ENCODE measurements at regions not wholly inside any gene's neighbourhood (a gene's known extent, or its start where the extent isn't known, plus 50 kb on each side); places are given as distances from the start of the nearest gene placed in this dataset.

DNA sequence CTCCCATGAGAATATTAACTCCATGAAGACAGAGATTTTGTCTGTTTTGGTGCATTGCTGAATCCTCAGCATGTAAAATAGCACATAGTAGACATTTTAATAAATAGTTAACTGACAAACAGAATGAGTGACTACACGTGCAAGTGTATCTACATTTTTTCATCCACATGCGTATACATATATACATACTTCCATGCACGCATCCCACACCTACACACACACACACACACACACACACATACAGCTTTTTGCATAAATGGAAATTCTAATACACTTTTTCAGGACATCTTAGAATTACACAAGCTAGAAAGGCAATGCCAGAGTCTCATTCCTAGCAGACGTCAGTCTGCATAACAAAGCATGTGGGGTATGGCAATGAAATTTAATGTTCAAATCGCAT is 139.7 kb upstream of the LRFN2 start:
- no peak for DNase-seq (ENCODE audit: low read depth in 1 of 2, low spot score in 1 of 2)

DNA sequence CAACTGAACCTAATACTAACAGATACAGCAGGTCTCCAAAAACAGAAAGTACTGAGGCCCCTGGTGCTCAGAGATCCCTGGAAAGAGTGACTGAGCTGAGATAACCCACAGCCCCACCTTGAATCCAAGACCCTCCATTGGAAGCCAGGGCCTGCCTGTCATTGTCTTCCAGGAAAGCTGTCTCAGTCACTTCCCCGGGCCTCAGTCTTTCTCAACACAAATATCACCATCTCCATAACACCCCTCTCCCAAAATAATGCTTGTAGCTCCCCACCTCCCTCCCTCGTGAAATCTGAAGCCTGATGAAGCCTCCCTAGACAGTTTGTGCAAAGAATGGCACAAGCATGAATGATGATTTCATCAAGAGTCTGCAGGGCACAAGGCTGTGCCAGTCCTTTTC is 138.2 kb upstream of the LRFN2 start:
- DNase-seq (ENCODE audit: low read depth in 1 of 2, low spot score in 1 of 2) = no peak

DNA sequence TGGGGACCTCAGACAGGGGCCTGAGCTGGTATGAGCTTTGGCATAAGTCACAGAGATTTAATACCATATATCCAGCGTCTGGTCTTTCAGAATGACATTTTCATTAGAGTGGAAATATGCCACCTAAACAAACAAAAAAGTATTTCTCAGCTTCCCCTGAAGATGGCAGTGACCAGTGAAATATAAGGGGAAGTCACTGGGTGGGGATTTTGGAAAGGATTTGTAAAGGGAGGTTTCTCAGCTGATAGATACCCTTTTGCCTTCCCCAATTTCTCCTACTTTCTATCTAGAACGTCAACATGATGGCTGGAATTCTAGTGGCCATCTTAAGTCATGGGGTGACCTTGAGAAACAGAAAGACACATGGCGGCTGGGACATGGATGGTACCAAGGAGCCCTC is 137.7 kb upstream of the LRFN2 start:
- no peak for DNase-seq (ENCODE audit: low read depth in 1 of 2, low spot score in 1 of 2)

DNA sequence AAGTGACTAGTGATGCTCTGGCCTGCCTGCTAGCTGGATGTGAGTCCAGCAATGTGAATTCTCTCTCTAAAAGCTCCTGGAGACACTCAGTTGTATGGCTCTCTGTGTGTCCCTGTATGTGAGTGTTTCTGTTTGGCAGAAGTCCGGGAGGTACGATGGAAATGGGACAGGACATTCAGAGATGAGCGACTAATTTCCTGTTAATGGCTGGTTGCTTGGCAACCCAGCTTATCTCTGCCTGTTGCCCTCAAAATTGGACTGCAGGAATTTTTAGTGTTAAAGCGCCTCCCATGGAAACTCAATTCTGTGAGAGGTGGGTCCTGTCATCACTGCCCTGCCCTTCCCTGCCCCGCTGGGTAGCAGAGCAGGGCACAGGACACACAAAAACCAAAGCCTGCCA is 136.8 kb upstream of the LRFN2 start:
- DNase-seq (ENCODE audit: low read depth in 1 of 2, low spot score in 1 of 2) = no peak

DNA sequence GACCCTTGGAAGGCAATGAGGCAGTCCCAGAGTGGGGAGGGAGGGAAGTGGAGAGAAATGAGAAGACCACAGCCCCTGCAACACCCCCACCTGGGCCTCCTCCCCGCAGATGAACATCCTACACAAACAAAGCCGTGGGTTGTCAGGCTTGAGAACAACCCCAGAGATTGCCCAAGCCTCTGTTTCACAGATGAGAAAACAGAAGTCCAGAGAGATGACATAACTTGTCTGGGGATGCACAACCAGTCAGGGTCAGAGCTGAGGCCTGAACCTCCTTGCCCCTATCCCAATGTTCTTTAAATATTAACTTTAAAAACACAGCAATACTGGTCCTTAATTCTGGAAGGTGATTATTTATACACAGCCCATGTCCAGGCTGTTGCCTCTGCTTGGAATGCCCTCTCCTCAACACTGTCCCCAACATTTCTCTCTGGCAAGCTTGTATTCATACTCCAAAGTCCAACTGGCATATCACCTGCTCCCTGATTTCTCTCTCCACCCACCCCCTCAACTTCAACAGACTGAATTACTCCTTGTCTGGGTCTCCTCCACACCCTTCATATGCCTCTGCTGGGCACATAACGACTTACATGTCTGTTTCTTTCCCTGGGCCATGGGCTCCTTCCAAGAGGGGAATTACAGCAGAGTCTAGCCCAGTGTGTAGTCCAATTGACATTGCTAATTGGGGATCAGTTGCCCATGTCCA is 135.5 kb upstream of the LRFN2 start:
- no peak for DNase-seq (ENCODE audit: low read depth in 1 of 2, low spot score in 1 of 2)

DNA sequence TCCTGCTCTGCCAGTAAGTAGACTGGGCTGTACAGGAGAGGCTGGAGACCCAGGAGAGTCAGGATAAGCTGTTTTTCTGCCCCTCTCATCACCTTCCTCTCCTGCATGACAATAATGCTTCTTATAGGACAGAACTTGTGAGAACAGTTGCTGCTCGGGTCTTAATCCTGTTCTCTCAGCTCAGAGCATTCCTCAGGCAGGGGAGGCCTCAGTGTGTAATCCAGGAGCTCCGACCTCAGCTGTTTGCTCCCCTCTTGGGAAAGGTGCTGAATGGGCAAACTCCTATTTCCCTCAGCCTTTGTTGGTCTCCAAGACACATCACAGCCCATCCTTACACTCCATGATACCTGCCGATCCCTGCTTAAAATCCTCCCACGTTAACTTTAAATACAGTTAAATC is 134.9 kb upstream of the LRFN2 start:
- no peak for DNase-seq (ENCODE audit: low read depth in 1 of 2, low spot score in 1 of 2)

DNA sequence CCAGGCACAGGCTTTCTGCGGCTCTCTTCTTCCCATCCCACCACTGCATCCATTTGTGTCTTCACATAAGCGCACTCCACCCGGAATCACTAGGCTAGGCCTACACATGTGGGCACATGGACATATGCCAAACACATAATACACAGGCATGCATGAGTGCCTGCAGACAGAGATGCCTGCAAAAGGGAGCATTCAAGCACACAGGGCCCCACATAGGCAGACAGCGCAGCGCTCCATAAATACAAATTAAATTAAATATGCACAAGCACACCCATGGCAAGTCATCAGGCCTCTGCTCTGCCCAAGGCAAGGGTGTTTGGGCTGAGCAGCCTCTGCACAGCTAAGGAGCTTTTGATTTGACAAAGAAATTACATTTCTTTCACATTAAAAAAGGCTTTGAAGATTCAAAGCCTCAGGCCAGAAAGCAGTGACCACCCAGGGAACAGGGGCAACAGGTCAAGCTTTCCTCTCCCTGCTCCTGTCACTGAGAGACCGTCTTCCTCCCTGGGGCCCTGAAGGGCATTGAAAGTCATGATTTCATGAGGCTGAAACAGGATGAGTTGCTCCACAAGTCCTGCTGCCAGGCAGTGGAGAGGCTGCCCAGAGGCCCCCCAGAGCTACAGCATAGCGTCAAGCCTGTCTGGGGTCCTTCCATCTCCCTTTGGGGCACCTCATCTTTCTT is 134.2 kb upstream of the LRFN2 start:
- no peak for DNase-seq (ENCODE audit: low read depth in 1 of 2, low spot score in 1 of 2)

DNA sequence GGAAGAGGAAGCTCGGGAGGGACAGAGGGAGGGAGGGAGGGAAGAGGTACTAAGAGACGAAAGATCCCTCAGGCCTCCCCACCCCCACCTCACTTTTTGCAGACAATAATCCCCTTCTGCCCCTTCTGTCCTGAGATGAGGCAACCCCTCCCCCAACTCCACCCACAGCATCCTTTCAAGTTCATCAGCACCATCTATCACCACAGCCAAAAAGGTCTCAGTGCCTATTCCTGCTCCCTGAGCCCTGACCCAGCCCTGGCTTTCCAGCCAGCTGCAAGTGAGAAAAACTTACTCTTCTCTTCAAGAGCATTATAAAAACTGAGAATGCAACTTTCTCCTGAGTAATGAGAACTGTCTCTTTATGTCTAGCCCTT is 133.2 kb upstream of the LRFN2 start:
- no peak for DNase-seq (ENCODE audit: low read depth in 1 of 2, low spot score in 1 of 2)

DNA sequence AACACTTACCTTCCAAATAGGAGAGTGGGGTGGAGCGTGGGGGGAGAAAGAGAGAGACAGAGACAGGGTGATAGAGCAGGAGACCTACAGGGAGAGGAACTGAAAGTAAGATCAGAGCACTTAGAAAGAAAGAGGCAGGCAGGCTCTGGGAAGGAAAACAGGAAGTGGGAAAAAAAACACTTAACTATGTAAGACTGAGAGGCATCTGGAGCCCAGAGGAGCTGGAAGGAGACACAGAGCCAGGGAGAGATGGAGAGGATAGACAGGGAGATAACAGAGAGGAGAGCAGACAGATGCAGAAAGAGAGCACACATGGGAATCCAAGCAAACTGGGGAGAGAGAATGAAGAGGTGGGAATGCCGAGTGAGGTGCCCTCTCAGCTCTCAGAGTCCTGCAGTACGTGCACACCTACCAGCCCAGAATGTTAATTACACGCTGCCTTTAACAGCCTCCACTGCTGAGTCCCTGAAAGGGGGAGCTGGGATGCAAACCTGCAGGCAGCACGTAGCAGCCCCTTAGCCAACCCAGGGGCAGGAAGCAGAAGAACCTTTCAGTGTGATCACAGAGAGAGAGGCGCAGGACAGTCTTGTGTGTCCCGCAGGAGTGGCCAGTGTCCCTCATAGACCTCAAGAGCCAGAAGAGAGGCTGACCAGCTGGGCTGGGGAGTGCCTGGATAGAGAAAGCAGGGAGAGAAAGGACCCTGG is 132.7 kb upstream of the LRFN2 start:
- no peak for DNase-seq (ENCODE audit: low read depth in 1 of 2, low spot score in 1 of 2)

DNA sequence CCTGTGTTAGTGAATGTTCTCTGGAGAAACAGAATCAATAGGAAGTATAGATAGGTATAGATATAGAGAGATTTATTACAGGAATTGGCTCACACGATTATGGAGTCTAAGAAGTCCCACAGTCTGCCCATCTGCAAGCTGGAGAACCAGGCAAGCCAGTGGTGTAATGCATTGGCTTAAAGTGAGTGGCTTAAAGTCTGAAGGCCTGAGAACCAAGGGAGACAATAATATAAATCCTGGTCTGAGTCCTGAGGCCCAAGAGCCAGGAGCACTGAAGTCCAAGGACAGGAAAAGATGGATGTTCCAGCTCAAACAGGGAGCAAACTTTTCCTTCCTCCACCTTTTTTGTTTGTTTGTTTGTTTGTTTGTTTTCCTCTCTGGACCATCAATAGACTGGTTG is 131.2 kb upstream of the LRFN2 start:
- no peak for DNase-seq (ENCODE audit: low read depth in 1 of 2, low spot score in 1 of 2)

DNA sequence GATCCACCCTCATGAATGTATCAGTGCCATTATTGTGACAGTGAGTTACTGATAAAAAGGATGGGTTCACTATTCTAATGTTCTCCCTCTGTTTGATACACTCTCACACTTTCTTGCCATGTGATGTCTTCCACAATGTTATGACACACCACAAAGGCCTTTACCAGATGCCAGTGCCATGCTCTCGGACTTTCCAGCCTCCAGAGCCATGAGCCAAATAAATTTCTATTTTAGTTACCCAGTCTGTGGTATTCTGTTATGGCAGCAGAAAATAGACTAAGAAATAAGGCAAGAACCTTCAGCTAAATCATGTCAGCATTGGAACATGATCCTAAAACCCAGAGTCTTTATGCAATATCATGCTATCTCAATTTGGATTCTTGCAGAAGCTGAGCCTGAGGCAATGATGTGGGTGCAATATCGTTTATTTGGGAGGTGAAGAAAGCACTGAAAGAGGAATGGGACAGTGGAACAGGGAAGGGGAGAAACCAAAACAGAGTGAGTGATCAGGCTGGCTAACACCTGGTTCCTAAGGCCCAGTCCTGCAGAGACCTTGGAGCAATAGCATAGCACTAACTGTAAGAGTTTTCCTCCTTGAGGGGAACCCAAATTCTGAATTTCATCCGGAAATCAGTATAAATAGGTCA is 130.4 kb upstream of the LRFN2 start:
- no peak for DNase-seq (ENCODE audit: low read depth in 1 of 2, low spot score in 1 of 2)

DNA sequence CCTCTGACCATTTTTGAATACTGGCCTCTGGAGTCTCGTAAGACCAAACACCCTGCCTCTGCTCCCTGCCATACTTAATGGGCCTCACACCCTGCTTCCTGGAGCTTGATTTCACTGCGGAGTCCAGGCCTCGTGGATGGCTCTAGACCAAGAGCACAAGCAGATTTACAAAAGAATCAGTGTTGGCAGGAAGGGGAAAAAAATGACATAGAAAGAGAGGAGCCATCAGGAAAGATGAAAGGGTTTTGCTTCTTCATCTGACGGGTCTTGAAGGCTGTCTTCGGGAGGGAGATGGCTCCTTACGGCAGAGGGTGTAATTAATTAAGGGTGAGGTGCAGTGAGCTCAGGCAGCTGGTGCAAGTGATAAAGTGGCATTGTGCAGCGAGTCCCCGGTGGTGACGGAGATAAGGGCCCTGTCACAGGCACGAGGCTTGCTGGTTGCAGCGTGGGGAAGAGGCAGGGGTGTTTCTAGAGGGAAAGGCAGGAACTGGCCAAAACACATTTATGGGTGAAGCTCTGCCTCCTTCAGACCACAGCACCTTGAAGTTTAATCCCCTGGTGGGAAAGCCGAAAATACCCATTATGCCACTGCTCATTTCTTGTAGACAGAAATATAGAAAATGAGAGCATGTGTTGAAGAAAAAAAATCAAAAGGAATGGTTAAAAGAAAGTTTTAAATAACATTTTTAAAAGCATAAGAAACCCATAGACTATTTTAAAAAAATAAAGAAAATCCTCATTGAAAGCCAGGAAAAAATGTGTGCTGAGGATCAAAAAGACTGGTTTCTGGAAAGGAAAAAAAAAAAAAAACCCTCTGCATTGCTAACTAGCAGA is 128.6 kb upstream of the LRFN2 start:
- DNase-seq (ENCODE audit: low read depth in 1 of 2, low spot score in 1 of 2) = no peak

DNA sequence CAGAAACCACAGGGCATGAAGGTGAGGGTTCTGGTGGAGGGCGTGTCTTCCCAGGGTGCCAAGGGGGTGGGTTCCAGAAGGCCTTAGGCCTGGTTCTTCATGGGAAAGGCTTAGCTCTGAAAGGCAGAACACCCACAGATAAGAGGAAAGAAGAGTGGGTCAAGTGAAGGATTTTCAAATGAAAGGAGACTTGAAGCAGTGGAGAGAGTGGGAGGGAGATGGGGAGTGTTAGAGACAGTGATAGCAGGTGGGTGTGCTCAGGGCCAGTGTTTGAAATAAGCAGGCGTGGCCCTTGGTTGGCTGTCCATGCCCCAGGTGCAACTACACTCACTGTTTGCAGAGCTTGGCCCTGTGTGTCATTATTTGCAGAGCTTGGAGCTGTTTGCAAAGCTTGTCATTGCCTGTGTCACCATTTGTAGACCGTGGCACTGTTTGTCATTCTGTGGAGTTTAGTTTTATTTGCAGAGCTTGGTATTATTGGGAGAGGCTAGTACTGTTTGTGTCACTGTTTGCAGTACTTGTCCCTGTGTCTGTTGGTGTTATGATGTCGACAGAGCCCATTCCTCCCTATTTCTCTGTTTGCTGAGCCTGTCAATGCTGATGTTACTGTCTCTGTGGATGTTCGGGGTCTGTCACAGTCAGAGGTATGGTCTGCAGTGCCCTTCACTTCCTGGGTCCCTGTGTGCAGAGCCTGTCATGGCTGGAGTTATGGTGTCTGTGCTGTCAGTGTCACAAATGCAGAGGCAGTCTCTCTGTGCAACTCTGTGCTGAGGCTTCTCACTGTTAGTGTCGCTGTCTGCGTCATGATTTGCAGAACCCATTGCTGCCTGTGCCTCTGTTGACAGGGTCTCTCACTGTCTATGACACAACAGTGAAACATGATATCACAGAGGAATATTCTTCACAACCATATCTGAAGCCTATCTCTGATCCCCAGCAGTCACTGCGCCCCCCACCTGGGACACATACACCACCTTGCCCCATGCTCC is 127.7 kb upstream of the LRFN2 start:
- DNase-seq (ENCODE audit: low read depth in 1 of 2, low spot score in 1 of 2) = no peak

DNA sequence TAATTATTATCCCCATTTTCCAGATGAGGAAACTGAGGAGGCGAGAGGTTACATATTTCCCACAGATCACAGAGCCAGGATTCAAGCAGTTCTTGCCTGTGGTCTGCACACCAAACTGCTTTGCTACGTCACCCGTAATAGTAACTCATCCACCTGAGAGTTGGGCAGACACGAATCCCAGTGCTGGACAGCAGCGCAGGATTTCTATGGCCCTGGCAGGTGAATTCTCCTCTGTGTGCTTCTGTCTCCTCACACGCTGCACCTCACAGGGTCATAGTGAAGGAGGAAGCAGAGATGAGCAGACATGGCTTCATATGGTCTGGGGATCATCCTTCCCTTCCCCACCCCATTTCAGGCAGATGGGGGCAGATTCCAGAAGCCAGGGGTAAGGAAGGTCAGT is 127.0 kb upstream of the LRFN2 start:
- no peak for DNase-seq (ENCODE audit: low read depth in 1 of 2, low spot score in 1 of 2)

DNA sequence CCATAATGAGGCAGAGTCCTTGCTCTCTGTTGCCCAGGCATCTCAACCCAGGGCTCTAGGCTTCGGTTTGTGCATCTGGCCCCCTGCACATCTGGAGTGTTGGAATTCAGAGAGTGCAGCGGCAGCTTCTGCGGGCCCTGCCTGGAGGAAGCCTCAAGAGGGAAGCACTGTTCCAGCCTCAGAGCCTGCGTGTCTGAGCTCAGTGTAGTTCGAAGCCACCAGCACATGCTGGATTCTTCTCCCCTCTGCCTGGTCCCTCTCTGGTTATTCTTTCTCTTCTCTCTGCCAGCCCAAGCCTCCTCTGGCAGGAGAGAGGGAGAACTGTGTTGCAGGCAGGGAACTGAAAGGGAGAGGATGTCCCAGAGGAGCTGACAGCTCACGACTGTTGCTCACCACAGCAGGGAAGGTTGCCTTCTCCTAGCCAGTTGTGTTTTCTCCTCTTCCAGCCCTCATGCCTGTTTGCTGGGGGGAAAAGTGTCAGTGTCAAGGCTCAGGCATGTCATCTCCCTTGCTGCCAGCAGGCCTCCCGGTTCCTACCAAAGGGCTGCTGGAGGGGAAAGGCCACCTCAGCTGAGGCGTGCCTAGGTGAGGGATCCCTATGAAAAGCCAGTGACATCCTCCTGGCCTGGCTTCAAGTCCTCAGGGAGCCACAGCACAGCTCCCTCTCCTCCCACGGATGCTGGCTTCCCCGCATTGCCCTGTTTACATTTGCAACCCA is 126.0 kb upstream of the LRFN2 start:
- DNase-seq (ENCODE audit: low read depth in 1 of 2, low spot score in 1 of 2) = no peak

DNA sequence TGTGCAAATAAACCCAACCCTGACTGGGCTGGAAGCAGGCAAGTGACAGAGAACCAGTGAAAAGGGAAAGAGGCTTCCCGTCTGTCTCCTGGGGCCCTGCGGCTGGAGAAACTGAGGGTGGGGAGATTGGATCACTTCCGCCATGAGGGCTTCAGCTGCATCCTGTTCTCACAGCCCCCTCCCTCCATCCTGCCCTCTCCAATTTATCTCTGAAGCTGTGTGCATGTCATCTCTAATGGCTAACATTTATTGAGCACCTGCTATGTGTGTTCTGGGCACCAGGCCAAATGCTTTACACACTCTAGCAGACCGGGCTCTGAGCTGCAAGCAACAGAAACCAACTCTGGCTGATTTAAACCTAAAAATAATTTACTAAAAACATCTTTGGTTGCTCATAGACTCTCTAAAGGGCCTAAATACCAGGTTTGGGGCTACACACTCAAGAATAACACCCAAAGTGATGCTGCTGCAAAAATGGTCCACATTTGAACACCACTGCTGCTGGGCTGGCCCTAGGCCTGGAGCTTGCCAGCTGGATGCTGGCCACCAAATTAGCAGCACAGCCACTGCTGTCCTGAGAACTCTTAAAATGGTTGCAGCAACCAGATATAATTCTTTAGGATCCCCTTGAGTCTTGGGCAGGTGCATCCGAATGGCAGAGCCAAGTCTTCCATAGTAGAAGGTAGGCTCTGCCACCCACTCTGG is 123.6 kb upstream of the LRFN2 start:
- no peak for DNase-seq (ENCODE audit: low read depth in 1 of 2, low spot score in 1 of 2)

DNA sequence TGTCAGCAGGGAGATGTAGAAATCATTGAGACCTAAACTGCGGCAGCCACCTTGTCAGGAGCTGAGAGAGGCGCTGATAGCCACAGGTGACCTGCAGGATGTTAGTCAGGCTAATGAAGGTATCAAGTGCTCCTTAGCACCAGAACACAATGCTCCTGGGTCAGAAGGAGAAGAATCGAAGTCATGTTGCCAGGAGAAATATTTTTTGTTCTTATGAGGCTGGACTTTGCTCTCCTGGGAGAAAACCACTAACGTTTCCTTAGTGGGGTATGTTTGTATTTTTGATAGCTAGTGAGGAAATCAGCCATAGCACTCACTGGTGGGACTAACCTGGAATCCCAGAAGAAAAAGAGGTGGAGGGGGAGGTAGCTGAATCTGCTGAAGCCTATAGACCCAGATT is 120.9 kb upstream of the LRFN2 start:
- DNase-seq (ENCODE audit: low read depth in 1 of 2, low spot score in 1 of 2) = no peak

DNA sequence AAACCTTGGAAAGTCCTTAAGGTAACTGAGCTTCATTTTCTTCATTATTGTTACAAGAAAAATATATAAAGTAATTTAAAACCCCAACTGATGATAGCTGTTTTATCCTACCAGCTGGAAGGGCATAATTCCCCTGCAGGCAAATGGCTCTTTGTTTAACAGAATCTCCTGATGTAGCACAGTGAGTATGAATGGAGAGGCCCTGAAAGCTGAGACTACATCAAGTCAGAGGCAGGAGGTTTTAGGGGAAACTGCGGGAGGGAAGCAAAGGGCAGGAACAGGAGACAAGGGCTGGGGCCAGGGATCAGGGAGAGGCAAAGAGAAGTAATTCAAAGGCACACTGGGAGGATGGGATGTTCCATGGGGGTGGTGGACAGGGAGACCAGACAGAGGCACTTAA is 119.0 kb upstream of the LRFN2 start:
- no peak for DNase-seq (ENCODE audit: low read depth in 1 of 2, low spot score in 1 of 2)

DNA sequence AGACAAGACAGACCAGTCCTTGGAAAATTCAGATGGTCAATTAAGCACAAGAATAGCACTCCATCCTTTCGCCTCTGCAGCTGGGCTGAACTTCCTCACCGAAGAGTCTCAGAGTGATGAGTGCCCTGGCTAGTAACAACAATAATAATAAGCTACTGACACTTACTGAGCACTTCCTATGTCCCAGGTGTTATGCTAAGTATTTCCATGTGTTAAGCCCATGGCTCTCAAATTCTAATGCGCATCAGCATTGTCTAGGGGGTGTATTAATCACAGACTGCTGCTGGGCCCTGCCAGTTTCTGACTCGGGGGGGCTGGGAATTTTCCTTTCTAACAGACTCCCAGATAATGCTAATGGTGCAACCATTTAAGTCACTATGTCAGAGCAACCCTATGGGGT is 118.2 kb upstream of the LRFN2 start:
- no peak for DNase-seq (ENCODE audit: low read depth in 1 of 2, low spot score in 1 of 2)

Measured in activated CD4-positive, alpha-beta T cell treated with anti-CD3 and anti-CD28 coated beads, Interleukin-2, amount 50 U/mL, for 24 hours (primary cell).